NB4 (cell line): ENCODE measurements at regions not wholly inside any gene's neighbourhood (a gene's known extent, or its start where the extent isn't known, plus 50 kb on each side); places are given as distances from the start of the nearest gene placed in this dataset.

Source experiments
- DNase-seq: peaks from one replicate; pipeline ENCODE4 v3.0.0; 2010; ENCODE audit warnings: low read depth
- H3K4me3 ChIP-seq: one replicate; pipeline ENCODE4 v1.5.1; 2011; ENCODE audit warnings: mild to moderate bottlenecking, low read depth, low read length, moderate library complexity
- MYC ChIP-seq: IDR thresholded peaks from 2 replicates; pipeline ENCODE4 v1.6.1; 2011; ENCODE audit warnings: low read depth, low read length
- POLR2A ChIP-seq: IDR thresholded peaks from 2 replicates; pipeline ENCODE4 v1.6.1; 2011; ENCODE audit warnings: mild to moderate bottlenecking; ENCODE audit not compliant: insufficient read length; ENCODE audit errors: extremely low read depth
- TF ChIP-seq, protein P1 (sequence below): IDR thresholded peaks from one replicate; pipeline ENCODE4 v1.5.1; 2012; ENCODE audit warnings: low read depth, low read length
- TF ChIP-seq, protein P2 (sequence below): IDR thresholded peaks from 2 replicates; pipeline ENCODE4 v1.6.1; 2011; ENCODE audit warnings: low read depth, low read length

GRCh38 chr3:180362081-180362480 lies 239.9 kb upstream of the TTC14 start:
- no peak overlapping the region for H3K4me3 ChIP-seq
- TF ChIP-seq, protein P1, sequence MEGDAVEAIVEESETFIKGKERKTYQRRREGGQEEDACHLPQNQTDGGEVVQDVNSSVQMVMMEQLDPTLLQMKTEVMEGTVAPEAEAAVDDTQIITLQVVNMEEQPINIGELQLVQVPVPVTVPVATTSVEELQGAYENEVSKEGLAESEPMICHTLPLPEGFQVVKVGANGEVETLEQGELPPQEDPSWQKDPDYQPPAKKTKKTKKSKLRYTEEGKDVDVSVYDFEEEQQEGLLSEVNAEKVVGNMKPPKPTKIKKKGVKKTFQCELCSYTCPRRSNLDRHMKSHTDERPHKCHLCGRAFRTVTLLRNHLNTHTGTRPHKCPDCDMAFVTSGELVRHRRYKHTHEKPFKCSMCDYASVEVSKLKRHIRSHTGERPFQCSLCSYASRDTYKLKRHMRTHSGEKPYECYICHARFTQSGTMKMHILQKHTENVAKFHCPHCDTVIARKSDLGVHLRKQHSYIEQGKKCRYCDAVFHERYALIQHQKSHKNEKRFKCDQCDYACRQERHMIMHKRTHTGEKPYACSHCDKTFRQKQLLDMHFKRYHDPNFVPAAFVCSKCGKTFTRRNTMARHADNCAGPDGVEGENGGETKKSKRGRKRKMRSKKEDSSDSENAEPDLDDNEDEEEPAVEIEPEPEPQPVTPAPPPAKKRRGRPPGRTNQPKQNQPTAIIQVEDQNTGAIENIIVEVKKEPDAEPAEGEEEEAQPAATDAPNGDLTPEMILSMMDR, result no peak
- TF ChIP-seq, protein P2, sequence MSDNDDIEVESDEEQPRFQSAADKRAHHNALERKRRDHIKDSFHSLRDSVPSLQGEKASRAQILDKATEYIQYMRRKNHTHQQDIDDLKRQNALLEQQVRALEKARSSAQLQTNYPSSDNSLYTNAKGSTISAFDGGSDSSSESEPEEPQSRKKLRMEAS, result no peak
- no peak for TF ChIP-seq MYC
- no peak for TF ChIP-seq POLR2A
- DNase-seq, result no peak

DNA sequence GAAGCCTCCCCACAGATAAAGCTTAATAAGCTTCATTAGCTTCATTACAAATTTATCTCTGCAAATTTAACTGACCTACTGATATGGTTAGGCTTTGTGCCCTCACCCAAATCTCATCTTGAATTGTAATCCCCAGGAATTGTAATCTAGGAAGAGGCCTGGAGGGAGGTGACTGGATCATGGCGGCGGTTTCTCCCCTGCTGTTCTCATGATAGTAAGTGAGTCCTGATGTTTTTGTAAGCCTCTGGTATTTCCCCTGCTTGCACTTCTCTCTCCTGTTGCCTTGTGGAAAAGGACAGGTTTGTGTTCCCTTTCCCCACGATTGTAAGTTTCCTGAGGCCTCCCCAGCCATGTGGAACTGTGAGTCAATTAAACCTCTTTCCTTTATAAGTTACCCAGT lies 226.1 kb upstream of the TTC14 start:
- TF ChIP-seq MYC, result no peak
- TF ChIP-seq, protein P1, result no peak
- TF ChIP-seq POLR2A, result no peak
- TF ChIP-seq, protein P2, result no peak
- H3K4me3 ChIP-seq, result no peak overlapping the region
- DNase-seq, result no peak

DNA sequence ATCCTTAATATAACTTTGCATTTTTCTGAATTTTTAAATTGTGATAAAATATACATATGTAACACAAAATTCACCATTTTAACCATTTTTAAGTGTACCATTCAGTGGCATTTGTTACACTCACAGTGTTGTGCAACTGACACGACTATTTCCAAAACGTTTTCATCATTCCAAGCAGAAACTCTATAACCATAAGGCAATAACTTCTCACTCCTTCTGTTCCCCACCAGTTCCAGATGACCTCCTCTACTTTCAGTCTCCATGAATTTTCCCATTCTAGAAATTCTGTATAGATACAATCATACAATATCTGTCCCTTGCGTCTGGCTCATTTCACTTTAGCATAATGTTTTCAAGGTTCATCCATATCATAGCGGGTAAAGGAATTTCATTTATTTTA lies 223.5 kb upstream of the TTC14 start:
- H3K4me3 ChIP-seq, result no peak overlapping the region
- DNase-seq, result no peak
- TF ChIP-seq, protein P2, result no peak
- no peak for TF ChIP-seq MYC

GRCh38 chr3:180382638-180383180 lies 219.3 kb upstream of the TTC14 start:
- DNase-seq, result no peak

DNA sequence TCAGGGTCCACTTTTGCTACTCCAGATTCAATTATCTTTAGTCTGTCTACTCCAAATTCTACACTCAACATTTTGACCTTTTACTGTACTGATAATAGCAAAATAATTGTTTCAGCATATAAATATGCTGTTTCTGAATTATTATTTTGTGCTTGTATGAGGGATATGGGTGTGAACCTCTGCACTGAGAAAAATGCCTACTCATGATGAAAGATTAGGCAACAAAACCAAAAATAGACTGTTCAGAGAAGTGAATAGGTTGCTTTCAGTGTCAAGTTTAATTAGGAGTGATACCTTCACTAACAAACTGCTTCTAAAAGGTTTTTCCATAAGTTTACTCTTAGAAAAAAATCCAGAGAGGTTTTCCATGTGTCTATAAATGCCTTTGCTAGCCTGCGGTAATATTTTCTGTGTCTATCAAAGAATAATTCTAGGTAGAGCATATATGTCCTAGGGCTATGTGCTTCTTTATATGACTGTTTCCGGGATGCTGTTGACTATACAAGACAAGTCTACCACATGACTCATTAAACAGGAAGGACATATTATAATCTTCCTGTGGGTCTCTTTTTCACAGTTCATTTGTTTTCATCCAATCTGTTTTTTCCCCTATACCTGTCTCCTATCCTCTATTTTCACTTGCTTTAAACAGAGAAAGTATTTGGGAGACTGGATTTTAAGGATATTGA lies 218.5 kb upstream of the TTC14 start:
- TF ChIP-seq, protein P2, result no peak
- TF ChIP-seq MYC (no peak), POLR2A (no peak)
- TF ChIP-seq, protein P1, result no peak
- no peak overlapping the region for H3K4me3 ChIP-seq
- DNase-seq, result peak; percentile 4

More at GRCh38 chr3:180382638-180383180, 219.3 kb upstream of the TTC14 start:
- H3K4me3 ChIP-seq, result no peak overlapping the region
- TF ChIP-seq, protein P1, result no peak
- TF ChIP-seq, protein P2, result no peak
- TF ChIP-seq MYC, result no peak
- TF ChIP-seq POLR2A, result no peak

- TF ChIP-seq, protein P1, result no peak
- TF ChIP-seq POLR2A (no peak), MYC (no peak)
- TF ChIP-seq, protein P2, result no peak
- DNase-seq, result no peak
- no peak overlapping the region for H3K4me3 ChIP-seq
Observed at GRCh38 chr3:180390313-180390712, 211.7 kb upstream of the TTC14 start.
